HEK293 (cell line): ENCODE measurements at regions not wholly inside any gene's neighbourhood (a gene's known extent, or its start where the extent isn't known, plus 50 kb on each side); places are given as distances from the start of the nearest gene placed in this dataset.

Experiments used
- CTCF ChIA-PET: fragments of 350-600 bp; formaldehyde crosslinking; extraction: SDS; loops from one replicate; lab custom pipeline; 2021; ENCODE audit warnings: antibody characterized with exemption; lab: Yijun Ruan, JAX
- POLR2A ChIA-PET: fragments of 300-600 bp; formaldehyde crosslinking; extraction: SDS; loops from one replicate; lab custom pipeline; 2020; ENCODE audit warnings: antibody characterized with exemption, inconsistent platforms; lab: Yijun Ruan, JAX
- H3K27ac ChIP-seq: fragments of 200-500 bp; sonication (Bioruptor generic); 2 replicates; pipeline ENCODE4 v1.5.1; 2014; ENCODE audit warnings: low read depth, low read length, control low read depth, inconsistent platforms; ENCODE audit errors: extremely low read depth
- H3K36me3 ChIP-seq, 2 experiments: fragments of 200-500 bp in 1 of 2; sonication (Bioruptor generic) in 1 of 2; 1 replicate in 1 of 2; 2 replicates in 1 of 2; pipeline ENCODE4 v1.5.1; 2014 to 2017; ENCODE audit warnings: inconsistent platforms in 2 of 2, low read length in 2 of 2; ENCODE audit not compliant: control insufficient read depth in 2 of 2, insufficient read depth in 1 of 2
- H3K4me1 ChIP-seq: fragments of 200-500 bp; sonication (Bioruptor generic); 2 replicates; pipeline ENCODE4 v1.5.1; 2014; ENCODE audit warnings: mild to moderate bottlenecking, low read length, inconsistent platforms; ENCODE audit not compliant: control insufficient read depth, insufficient read depth
- H3K4me3 ChIP-seq: 2 replicates; pipeline ENCODE4 v1.5.1; 2011; ENCODE audit warnings: low read depth, mild to moderate bottlenecking, control low read depth, low read length, moderate library complexity
- H3K9me3 ChIP-seq: fragments of 200-500 bp; sonication (Bioruptor generic); 2 replicates; pipeline ENCODE4 v1.5.1; 2014; ENCODE audit warnings: low read depth, low read length, inconsistent platforms; ENCODE audit not compliant: control insufficient read depth, insufficient read depth
- EGR2 ChIP-seq: fragments of 450-650 bp; formaldehyde crosslinking; IDR thresholded peaks from 2 replicates; pipeline ENCODE4 v1.5.1; 2016; ENCODE audit warnings: low read depth, missing biosample characterization, missing genetic modification characterization
- FEZF1 ChIP-seq: fragments of 450-650 bp; formaldehyde crosslinking; IDR thresholded peaks from 2 replicates; pipeline ENCODE4 v1.5.1; 2016; ENCODE audit warnings: missing biosample characterization, missing genetic modification characterization
- KLF8 ChIP-seq: fragments of 450-650 bp; formaldehyde crosslinking; IDR thresholded peaks from 2 replicates; pipeline ENCODE4 v1.5.1; 2016; ENCODE audit warnings: missing biosample characterization, missing genetic modification characterization
- RBAK ChIP-seq: fragments of 450-650 bp; formaldehyde crosslinking; IDR thresholded peaks from 2 replicates; pipeline ENCODE4 v1.5.1; 2016; ENCODE audit warnings: missing biosample characterization, missing genetic modification characterization
- TCF7L2 ChIP-seq: IDR thresholded peaks from 2 replicates; pipeline ENCODE4 v1.6.1; 2011; ENCODE audit warnings: low read depth, mild to moderate bottlenecking, inconsistent platforms, low read length, moderate library complexity, borderline replicate concordance
- ZNF211 ChIP-seq: fragments of 450-650 bp; formaldehyde crosslinking; IDR thresholded peaks from 2 replicates; pipeline ENCODE4 v1.5.1; 2016; ENCODE audit warnings: low read depth, missing biosample characterization, missing genetic modification characterization
- ZNF292 ChIP-seq: fragments of 450-650 bp; formaldehyde crosslinking; IDR thresholded peaks from 2 replicates; pipeline ENCODE4 v1.5.1; 2016; ENCODE audit warnings: low read depth, missing biosample characterization, missing genetic modification characterization, borderline replicate concordance
- ZNF335 ChIP-seq: fragments of 450-650 bp; formaldehyde crosslinking; conservative IDR thresholded peaks from 2 replicates; pipeline ENCODE4 v1.5.1; 2016; ENCODE audit warnings: missing biosample characterization, missing genetic modification characterization
- ZNF394 ChIP-seq: fragments of 450-650 bp; formaldehyde crosslinking; IDR thresholded peaks from 2 replicates; pipeline ENCODE4 v1.5.1; 2016; ENCODE audit warnings: missing biosample characterization, missing genetic modification characterization, mild to moderate bottlenecking, moderate library complexity, borderline replicate concordance
- ZNF514 ChIP-seq: fragments of 450-650 bp; formaldehyde crosslinking; IDR thresholded peaks from 2 replicates; pipeline ENCODE4 v1.5.1; 2016; ENCODE audit warnings: missing biosample characterization, missing genetic modification characterization
- ZNF530 ChIP-seq: fragments of 450-650 bp; formaldehyde crosslinking; IDR thresholded peaks from 2 replicates; pipeline ENCODE4 v1.5.1; 2016; ENCODE audit warnings: low read depth, missing biosample characterization, missing genetic modification characterization
- ZNF777 ChIP-seq: fragments of 450-650 bp; formaldehyde crosslinking; IDR thresholded peaks from 2 replicates; pipeline ENCODE4 v1.5.1; 2017; ENCODE audit warnings: missing biosample characterization, missing genetic modification characterization, borderline replicate concordance
- TF ChIP-seq, protein P1 (sequence below): fragments of 450-650 bp; formaldehyde crosslinking; IDR thresholded peaks from 2 replicates; pipeline ENCODE4 v1.5.1; 2016; ENCODE audit warnings: missing biosample characterization, missing genetic modification characterization
- TF ChIP-seq, protein P2 (sequence below): fragments of 450-650 bp; formaldehyde crosslinking; optimal IDR thresholded peaks from 2 replicates; pipeline ENCODE3; 2016; ENCODE audit warnings: missing biosample characterization, mild to moderate bottlenecking, missing genetic modification characterization
- TF ChIP-seq, protein P3 (sequence below): fragments of 450-650 bp; formaldehyde crosslinking; IDR thresholded peaks from 2 replicates; pipeline ENCODE4 v1.5.1; 2016; ENCODE audit warnings: missing biosample characterization, missing genetic modification characterization

DNA sequence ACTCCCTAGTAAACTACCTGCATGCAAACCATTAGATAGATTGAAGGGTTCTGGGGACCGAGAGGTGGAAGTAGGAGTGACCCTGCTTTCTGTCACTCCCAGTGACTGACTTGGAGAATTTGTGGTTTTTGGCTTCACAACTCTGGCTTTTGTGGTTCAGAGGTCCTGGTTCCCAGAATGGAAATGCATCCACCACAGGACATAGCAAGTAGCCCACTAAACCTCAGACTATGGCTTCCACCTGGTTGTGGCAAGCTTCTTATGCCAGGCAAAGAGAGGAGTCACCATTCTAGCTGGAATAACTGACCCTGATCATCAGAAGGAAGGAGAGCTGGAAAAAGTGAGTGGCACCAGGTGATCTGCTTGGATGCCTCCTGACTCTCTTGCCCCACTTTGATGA, 162.4 kb upstream of the TMEM260 start:
- ChIA-PET POLR2A (no interaction called here), CTCF (interaction anchor here (0.6 kb wide), 1 partner anchor 418 kb away, joined by 3 read pairs; no protein-coding TSS in a partner anchor)
- Histone ChIP-seq H3K4me1 (0 out of 2 replicates have a peak, but pooled peaks cover 5% of the 10 kb centered on the region), H3K4me3 (no peak overlapping the region), H3K9me3 (no peaks in the 10 kb centered on the region), H3K36me3 (no peaks in the 10 kb centered on the region), H3K27ac (no peak overlapping the region)
- TF ChIP-seq, protein P1, sequence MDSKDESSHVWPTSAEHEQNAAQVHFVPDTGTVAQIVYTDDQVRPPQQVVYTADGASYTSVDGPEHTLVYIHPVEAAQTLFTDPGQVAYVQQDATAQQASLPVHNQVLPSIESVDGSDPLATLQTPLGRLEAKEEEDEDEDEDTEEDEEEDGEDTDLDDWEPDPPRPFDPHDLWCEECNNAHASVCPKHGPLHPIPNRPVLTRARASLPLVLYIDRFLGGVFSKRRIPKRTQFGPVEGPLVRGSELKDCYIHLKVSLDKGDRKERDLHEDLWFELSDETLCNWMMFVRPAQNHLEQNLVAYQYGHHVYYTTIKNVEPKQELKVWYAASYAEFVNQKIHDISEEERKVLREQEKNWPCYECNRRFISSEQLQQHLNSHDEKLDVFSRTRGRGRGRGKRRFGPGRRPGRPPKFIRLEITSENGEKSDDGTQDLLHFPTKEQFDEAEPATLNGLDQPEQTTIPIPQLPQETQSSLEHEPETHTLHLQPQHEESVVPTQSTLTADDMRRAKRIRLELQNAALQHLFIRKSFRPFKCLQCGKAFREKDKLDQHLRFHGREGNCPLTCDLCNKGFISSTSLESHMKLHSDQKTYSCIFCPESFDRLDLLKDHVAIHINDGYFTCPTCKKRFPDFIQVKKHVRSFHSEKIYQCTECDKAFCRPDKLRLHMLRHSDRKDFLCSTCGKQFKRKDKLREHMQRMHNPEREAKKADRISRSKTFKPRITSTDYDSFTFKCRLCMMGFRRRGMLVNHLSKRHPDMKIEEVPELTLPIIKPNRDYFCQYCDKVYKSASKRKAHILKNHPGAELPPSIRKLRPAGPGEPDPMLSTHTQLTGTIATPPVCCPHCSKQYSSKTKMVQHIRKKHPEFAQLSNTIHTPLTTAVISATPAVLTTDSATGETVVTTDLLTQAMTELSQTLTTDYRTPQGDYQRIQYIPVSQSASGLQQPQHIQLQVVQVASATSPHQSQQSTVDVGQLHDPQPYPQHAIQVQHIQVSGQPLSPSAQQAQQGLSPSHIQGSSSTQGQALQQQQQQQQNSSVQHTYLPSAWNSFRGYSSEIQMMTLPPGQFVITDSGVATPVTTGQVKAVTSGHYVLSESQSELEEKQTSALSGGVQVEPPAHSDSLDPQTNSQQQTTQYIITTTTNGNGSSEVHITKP = no peak
- TF ChIP-seq TCF7L2 = no peak
- TF ChIP-seq ZNF514 (tag by site-specific recombination) = no peak
- TF ChIP-seq, protein P2, sequence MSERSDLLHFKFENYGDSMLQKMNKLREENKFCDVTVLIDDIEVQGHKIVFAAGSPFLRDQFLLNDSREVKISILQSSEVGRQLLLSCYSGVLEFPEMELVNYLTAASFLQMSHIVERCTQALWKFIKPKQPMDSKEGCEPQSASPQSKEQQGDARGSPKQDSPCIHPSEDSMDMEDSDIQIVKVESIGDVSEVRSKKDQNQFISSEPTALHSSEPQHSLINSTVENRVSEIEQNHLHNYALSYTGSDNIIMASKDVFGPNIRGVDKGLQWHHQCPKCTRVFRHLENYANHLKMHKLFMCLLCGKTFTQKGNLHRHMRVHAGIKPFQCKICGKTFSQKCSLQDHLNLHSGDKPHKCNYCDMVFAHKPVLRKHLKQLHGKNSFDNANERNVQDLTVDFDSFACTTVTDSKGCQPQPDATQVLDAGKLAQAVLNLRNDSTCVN (tag by site-specific recombination) = no peak
- no peak for TF ChIP-seq ZNF394
- TF ChIP-seq, protein P3, sequence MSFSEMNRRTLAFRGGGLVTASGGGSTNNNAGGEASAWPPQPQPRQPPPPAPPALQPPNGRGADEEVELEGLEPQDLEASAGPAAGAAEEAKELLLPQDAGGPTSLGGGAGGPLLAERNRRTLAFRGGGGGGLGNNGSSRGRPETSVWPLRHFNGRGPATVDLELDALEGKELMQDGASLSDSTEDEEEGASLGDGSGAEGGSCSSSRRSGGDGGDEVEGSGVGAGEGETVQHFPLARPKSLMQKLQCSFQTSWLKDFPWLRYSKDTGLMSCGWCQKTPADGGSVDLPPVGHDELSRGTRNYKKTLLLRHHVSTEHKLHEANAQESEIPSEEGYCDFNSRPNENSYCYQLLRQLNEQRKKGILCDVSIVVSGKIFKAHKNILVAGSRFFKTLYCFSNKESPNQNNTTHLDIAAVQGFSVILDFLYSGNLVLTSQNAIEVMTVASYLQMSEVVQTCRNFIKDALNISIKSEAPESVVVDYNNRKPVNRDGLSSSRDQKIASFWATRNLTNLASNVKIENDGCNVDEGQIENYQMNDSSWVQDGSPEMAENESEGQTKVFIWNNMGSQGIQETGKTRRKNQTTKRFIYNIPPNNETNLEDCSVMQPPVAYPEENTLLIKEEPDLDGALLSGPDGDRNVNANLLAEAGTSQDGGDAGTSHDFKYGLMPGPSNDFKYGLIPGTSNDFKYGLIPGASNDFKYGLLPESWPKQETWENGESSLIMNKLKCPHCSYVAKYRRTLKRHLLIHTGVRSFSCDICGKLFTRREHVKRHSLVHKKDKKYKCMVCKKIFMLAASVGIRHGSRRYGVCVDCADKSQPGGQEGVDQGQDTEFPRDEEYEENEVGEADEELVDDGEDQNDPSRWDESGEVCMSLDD (tag by site-specific recombination) = no peak
- TF ChIP-seq ZNF292 (tag by site-specific recombination) = no peak
- TF ChIP-seq RBAK (tag by site-specific recombination) = no peak
- no peak for TF ChIP-seq EGR2 (tag by site-specific recombination)
- no peak for TF ChIP-seq ZNF530 (tag by site-specific recombination)
- no peak for TF ChIP-seq ZNF777 (tag by site-specific recombination)
- TF ChIP-seq ZNF335 (tag by site-specific recombination) = no peak
- TF ChIP-seq KLF8 (tag by site-specific recombination) = no peak
- TF ChIP-seq, all 188 proteins: peak for 0

DNA sequence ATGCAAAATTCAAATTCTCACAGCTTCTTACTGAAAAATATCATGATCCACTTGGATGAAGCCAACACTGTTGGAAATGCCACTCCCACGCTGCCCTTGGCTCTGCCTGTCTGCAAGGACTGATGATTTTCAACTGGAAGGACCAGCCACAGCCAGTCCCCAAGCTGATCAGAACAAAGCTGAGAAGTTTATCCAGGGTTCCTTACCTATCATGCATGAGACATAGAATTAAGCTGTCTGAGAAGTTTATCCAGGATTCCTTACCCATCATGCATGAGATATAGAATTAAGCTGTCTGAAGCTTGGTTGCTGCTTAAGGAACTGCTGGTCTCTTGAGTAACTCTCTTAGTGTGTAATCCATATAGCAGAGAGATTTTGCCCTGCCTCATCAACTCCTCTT, 159.8 kb upstream of the TMEM260 start:
- H3K4me3 ChIP-seq = no peak overlapping the region
- no peaks in the 10 kb centered on the region for H3K9me3 ChIP-seq
- no peak overlapping the region for H3K27ac ChIP-seq
- no peaks in the 10 kb centered on the region for H3K36me3 ChIP-seq
- ChIA-PET POLR2A (no interaction called here), CTCF (interaction anchor here (1.0 kb wide), 1 partner anchor 10 kb away, joined by 5 read pairs; no protein-coding TSS in a partner anchor)
- H3K4me1 ChIP-seq = peaks cover 14% of the 10 kb centered on the region
- TF ChIP-seq FEZF1 (tag by site-specific recombination) (no peak), ZNF211 (tag by site-specific recombination) (no peak)
